VCaP (cell line): ENCODE measurements at regions not wholly inside any gene's neighbourhood (a gene's known extent, or its start where the extent isn't known, plus 50 kb on each side); places are given as distances from the start of the nearest gene placed in this dataset.

Source experiments
- H3K27ac ChIP-seq: fragments of 450-650 bp; 2 replicates; pipeline ENCODE4 v1.5.1; 2017
- CTCF ChIP-seq: fragments of 450-650 bp; conservative IDR thresholded peaks from 2 replicates; pipeline ENCODE4 v1.5.1; 2017; ENCODE audit warnings: mild to moderate bottlenecking, moderate library complexity

GRCh38 chr10:78595269-78595619, 473.5 kb upstream of the ZMIZ1 start:
- peak overlapping the region; percentile 42; the same call in 1 of the 2 replicates for H3K27ac ChIP-seq
- TF ChIP-seq CTCF, result no peak

- no peak overlapping the region for H3K27ac ChIP-seq
- TF ChIP-seq CTCF, result no peak
Measured at GRCh38 chr10:78596556-78596955, 472.2 kb upstream of the ZMIZ1 start.

- no peak for TF ChIP-seq CTCF
- no peak overlapping the region for H3K27ac ChIP-seq
Measured at GRCh38 chr10:78597796-78598555, 470.8 kb upstream of the ZMIZ1 start.

GRCh38 chr10:78599122-78599853, 469.5 kb upstream of the ZMIZ1 start:
- no peak overlapping the region for H3K27ac ChIP-seq
- TF ChIP-seq CTCF, result no peak

- TF ChIP-seq CTCF, result no peak
- H3K27ac ChIP-seq, result no peak overlapping the region
Measured at GRCh38 chr10:78600121-78600665, 468.6 kb upstream of the ZMIZ1 start.

GRCh38 chr10:78600740-78601139, 468.0 kb upstream of the ZMIZ1 start:
- no peak for TF ChIP-seq CTCF
- H3K27ac ChIP-seq, result no peak overlapping the region

- TF ChIP-seq CTCF, result no peak
- H3K27ac ChIP-seq, result no peak overlapping the region
Measured at GRCh38 chr10:78602201-78602932, 466.4 kb upstream of the ZMIZ1 start.
